HL-60 (cell line): ENCODE measurements at regions not wholly inside any gene's neighbourhood (a gene's known extent, or its start where the extent isn't known, plus 50 kb on each side); places are given as distances from the start of the nearest gene placed in this dataset.
"Not testable (repeated sequence)": the region's sequence is repeated elsewhere in the genome, so short reads cannot be mapped to it uniquely, and the experiment has no call there.

Experiments used
- DNase-seq, 2 experiments: peaks; one replicate each; pipeline ENCODE4 v3.0.0-alpha.2; 2010 to 2020; ENCODE audit warnings: low read depth in 1 of 2, low spot score in 1 of 2
- H3K27ac ChIP-seq: fragments of 250-450 bp; sonication (Bioruptor Pico); replicated peaks from 2 replicates; pipeline ENCODE4 v1.5.1; 2020; ENCODE audit warnings: mild to moderate bottlenecking, moderate library complexity
- H3K27me3 ChIP-seq: fragments of 250-450 bp; sonication (Bioruptor Pico); 2 replicates; pipeline ENCODE4 v1.5.1; 2021; ENCODE audit warnings: mild to moderate bottlenecking, moderate library complexity; ENCODE audit not compliant: insufficient read depth, poor library complexity, severe bottlenecking
- H3K4me3 ChIP-seq: replicated peaks from 2 replicates; pipeline ENCODE4 v1.5.1; 2011; ENCODE audit warnings: mild to moderate bottlenecking, control low read depth, low read length; ENCODE audit not compliant: insufficient read depth
- GABPA ChIP-seq: IDR thresholded peaks from 2 replicates; pipeline ENCODE4 v1.6.1; 2012; ENCODE audit warnings: low read depth
- POLR2AphosphoS5 ChIP-seq: IDR thresholded peaks from 2 replicates; pipeline ENCODE4 v1.6.1; 2012; ENCODE audit warnings: low read depth
- REST ChIP-seq: IDR thresholded peaks from 2 replicates; pipeline ENCODE4 v1.6.1; 2012; ENCODE audit warnings: low read depth; ENCODE audit not compliant: insufficient replicate concordance
- SPI1 ChIP-seq: IDR thresholded peaks from 2 replicates; pipeline ENCODE4 v1.6.1; 2012; ENCODE audit warnings: low read depth, mild to moderate bottlenecking, borderline replicate concordance
- TF ChIP-seq, protein P1 (sequence below): IDR thresholded peaks from one replicate; pipeline ENCODE4 v1.5.1; 2011; ENCODE audit warnings: low read length, control low read depth, inconsistent platforms; ENCODE audit not compliant: insufficient read depth

DNA sequence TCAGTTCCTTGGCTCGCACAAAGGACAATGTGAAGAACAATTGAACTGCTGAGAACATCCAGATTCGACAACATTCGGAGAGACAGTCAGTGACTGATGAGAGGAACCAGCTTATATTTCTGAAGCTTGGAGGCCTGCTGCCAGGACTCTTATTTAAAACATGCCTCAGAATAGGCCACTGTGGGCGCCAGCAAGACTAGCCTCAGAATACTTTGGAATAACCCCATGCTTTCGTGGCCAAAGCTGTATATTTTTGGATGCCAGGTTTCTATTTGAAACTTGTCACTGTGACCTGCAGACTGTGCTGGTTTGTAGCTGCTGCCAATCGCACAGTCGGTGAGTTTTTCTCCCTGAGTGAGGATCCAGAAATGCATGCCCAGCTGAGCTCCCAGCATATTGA is 129.9 kb upstream of the UBE3A start:
- DNase-seq: no peak
- TF ChIP-seq SPI1: no peak
- no peak for TF ChIP-seq REST
- TF ChIP-seq, protein P1, sequence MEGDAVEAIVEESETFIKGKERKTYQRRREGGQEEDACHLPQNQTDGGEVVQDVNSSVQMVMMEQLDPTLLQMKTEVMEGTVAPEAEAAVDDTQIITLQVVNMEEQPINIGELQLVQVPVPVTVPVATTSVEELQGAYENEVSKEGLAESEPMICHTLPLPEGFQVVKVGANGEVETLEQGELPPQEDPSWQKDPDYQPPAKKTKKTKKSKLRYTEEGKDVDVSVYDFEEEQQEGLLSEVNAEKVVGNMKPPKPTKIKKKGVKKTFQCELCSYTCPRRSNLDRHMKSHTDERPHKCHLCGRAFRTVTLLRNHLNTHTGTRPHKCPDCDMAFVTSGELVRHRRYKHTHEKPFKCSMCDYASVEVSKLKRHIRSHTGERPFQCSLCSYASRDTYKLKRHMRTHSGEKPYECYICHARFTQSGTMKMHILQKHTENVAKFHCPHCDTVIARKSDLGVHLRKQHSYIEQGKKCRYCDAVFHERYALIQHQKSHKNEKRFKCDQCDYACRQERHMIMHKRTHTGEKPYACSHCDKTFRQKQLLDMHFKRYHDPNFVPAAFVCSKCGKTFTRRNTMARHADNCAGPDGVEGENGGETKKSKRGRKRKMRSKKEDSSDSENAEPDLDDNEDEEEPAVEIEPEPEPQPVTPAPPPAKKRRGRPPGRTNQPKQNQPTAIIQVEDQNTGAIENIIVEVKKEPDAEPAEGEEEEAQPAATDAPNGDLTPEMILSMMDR: no peak
- no peak for TF ChIP-seq GABPA
- no peak for TF ChIP-seq POLR2AphosphoS5
- Histone ChIP-seq H3K27ac (no peak overlapping the region), H3K27me3 (no peaks in the 10 kb centered on the region), H3K4me3 (no peak overlapping the region)

GRCh38 chr15:25566545-25566944 is 127.7 kb upstream of the UBE3A start:
- not testable (repeated sequence) for H3K27me3 ChIP-seq, DNase-seq, H3K27ac ChIP-seq, H3K4me3 ChIP-seq

- no peak overlapping the region for H3K27ac ChIP-seq
- TF ChIP-seq POLR2AphosphoS5 (no peak), REST (no peak), SPI1 (no peak), GABPA (no peak)
- TF ChIP-seq, protein P1: no peak
- H3K4me3 ChIP-seq: no peak overlapping the region
- DNase-seq: no peak
- no peaks in the 10 kb centered on the region for H3K27me3 ChIP-seq
Measured at GRCh38 chr15:25565470-25566264, 126.8 kb upstream of the UBE3A start.

DNA sequence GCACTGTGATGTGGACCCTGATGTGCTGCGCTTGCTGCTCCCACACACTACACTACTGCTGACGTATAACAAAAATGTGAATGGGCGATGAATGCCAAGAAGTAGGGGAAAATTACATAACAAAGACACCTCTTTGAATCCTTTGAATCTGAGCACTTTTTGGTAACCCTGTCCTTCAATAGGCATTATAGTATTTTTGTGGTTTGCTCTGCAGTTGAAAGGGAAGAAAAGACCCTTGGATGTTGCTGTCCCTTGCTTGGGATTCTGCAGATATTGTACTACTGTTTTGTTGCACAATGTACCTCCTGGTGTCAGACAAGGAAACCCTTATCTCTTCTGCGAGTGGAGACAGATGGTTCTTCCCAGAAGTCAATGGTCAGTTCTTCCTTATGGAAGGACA is 124.8 kb upstream of the UBE3A start:
- no peak overlapping the region for H3K4me3 ChIP-seq
- no peaks in the 10 kb centered on the region for H3K27me3 ChIP-seq
- no peak overlapping the region for H3K27ac ChIP-seq
- TF ChIP-seq GABPA (no peak), SPI1 (no peak), REST (no peak), POLR2AphosphoS5 (no peak)
- TF ChIP-seq, protein P1: no peak
- no peak for DNase-seq
